CMK (cell line): ENCODE measurements at regions not wholly inside any gene's neighbourhood (a gene's known extent, or its start where the extent isn't known, plus 50 kb on each side); places are given as distances from the start of the nearest gene placed in this dataset.
A peak's percentile ranks its signal among the peaks of the same experiment; 100 is the strongest.
"Not testable (repeated sequence)": the region's sequence is repeated elsewhere in the genome, so short reads cannot be mapped to it uniquely, and the experiment has no call there.

Experiments used
- DNase-seq: peaks from one replicate; pipeline ENCODE4 v3.0.0-alpha.2; 2010; ENCODE audit warnings: low read depth

- no peak for DNase-seq
Measured at GRCh38 chr2:123481406-123481805, 543.7 kb upstream of the CNTNAP5 start.

GRCh38 chr2:123485056-123485455, 540.0 kb upstream of the CNTNAP5 start:
- DNase-seq, result no peak

- no peak for DNase-seq
Measured at GRCh38 chr2:123493687-123494086, 531.4 kb upstream of the CNTNAP5 start.

- no peak for DNase-seq
Measured at GRCh38 chr2:123495241-123495640, 529.8 kb upstream of the CNTNAP5 start.

GRCh38 chr2:123500346-123500745, 524.7 kb upstream of the CNTNAP5 start:
- no peak for DNase-seq

- DNase-seq, result no peak
Measured at GRCh38 chr2:123500988-123501387, 524.1 kb upstream of the CNTNAP5 start.

- DNase-seq, result no peak
Measured at GRCh38 chr2:123502931-123503330, 522.2 kb upstream of the CNTNAP5 start.

- no peak for DNase-seq
Measured at GRCh38 chr2:123512547-123512946, 512.5 kb upstream of the CNTNAP5 start.

- DNase-seq, result no peak
Measured at GRCh38 chr2:123513351-123513750, 511.7 kb upstream of the CNTNAP5 start.

- no peak for DNase-seq
Measured at GRCh38 chr2:123514613-123515207, 510.4 kb upstream of the CNTNAP5 start.

GRCh38 chr2:123518367-123518766, 506.7 kb upstream of the CNTNAP5 start:
- DNase-seq, result no peak

- DNase-seq, result no peak
Measured at GRCh38 chr2:123521854-123522253, 503.2 kb upstream of the CNTNAP5 start.

- DNase-seq, result not testable (repeated sequence)
Measured at GRCh38 chr2:123522498-123522897, 502.6 kb upstream of the CNTNAP5 start.

GRCh38 chr2:123528996-123529707, 495.9 kb upstream of the CNTNAP5 start:
- no peak for DNase-seq

- no peak for DNase-seq
Measured at GRCh38 chr2:123530004-123530403, 495.1 kb upstream of the CNTNAP5 start.

GRCh38 chr2:123532126-123532525, 493.0 kb upstream of the CNTNAP5 start:
- DNase-seq, result no peak

- DNase-seq, result no peak
Measured at GRCh38 chr2:123532994-123533393, 492.1 kb upstream of the CNTNAP5 start.

- no peak for DNase-seq
Measured at GRCh38 chr2:123540291-123540690, 484.8 kb upstream of the CNTNAP5 start.

GRCh38 chr2:123546353-123546752, 478.7 kb upstream of the CNTNAP5 start:
- DNase-seq, result no peak

GRCh38 chr2:123563515-123563914, 461.6 kb upstream of the CNTNAP5 start:
- DNase-seq, result no peak

GRCh38 chr2:123566291-123566946, 458.7 kb upstream of the CNTNAP5 start:
- DNase-seq, result no peak

- peak; percentile 12 for DNase-seq
Measured at GRCh38 chr2:123578016-123578415, 447.1 kb upstream of the CNTNAP5 start.

- no peak for DNase-seq
Measured at GRCh38 chr2:123596621-123597020, 428.5 kb upstream of the CNTNAP5 start.
